Muscle layer of colon (tissue), 2 donors: ENCODE measurements at regions not wholly inside any gene's neighbourhood (a gene's known extent, or its start where the extent isn't known, plus 50 kb on each side); places are given as distances from the start of the nearest gene placed in this dataset.

Experiments
- H3K27ac ChIP-seq: one replicate; pipeline ENCODE4 v1.7.0; 2013; ENCODE audit warnings: low read depth, mild to moderate bottlenecking, low read length, moderate library complexity
- H3K27me3 ChIP-seq, 2 donors: one replicate each; pipeline ENCODE4 v1.7.0; 2013; ENCODE audit warnings: low read length in 2 of 2, mild to moderate bottlenecking in 2 of 2; ENCODE audit not compliant: insufficient read depth in 2 of 2, control insufficient read depth in 1 of 2
- H3K36me3 ChIP-seq: one replicate; pipeline ENCODE4 v1.7.0; 2013; ENCODE audit warnings: mild to moderate bottlenecking, low read length; ENCODE audit not compliant: insufficient read depth
- H3K4me1 ChIP-seq: one replicate; pipeline ENCODE4 v1.7.0; 2013; ENCODE audit warnings: mild to moderate bottlenecking, low read length; ENCODE audit not compliant: insufficient read depth
- H3K4me3 ChIP-seq, 2 donors: one replicate each; pipeline ENCODE4 v1.7.0; 2013; ENCODE audit warnings: low read length in 2 of 2, low read depth in 1 of 2, mild to moderate bottlenecking in 1 of 2, moderate library complexity in 1 of 2
- H3K9ac ChIP-seq: one replicate; pipeline ENCODE4 v1.7.0; 2013; ENCODE audit warnings: low read length
- H3K9me3 ChIP-seq: one replicate; pipeline ENCODE4 v1.7.0; 2013; ENCODE audit warnings: mild to moderate bottlenecking, low read length
- donor health status: abdominal sarcoma.
- donor health status: Adenocarcinoma of cecum.

GRCh38 chr19:30670562-30671366 lies 298.6 kb downstream of the ZNF536 start:
- H3K9ac ChIP-seq = no peak overlapping the region
- H3K36me3 ChIP-seq = no peaks in the 10 kb centered on the region
- H3K4me3 ChIP-seq = no peak overlapping the region
- no peaks in the 10 kb centered on the region for H3K9me3 ChIP-seq
- H3K4me1 ChIP-seq = peaks cover 3% of the 10 kb centered on the region
- H3K27me3 ChIP-seq = peaks cover 8 to 14% of the 10 kb centered on the region in 2 donors
- H3K27ac ChIP-seq = no peak overlapping the region

DNA sequence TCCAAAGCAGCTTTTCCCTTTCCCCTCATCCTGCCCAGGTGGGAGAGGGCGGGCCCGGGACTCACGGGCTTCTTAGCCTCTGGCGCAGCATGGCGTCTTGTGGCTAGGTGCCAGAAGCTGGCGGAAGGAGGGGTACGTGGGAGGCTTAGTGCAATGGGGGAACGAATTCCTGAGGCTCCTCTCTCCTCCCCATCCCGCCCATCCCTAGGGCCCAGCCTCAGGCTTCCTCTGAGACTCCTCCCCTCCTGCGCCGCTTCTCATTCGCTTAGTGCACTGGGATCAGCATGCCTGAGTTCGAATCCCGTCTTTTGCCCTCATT lies 297.8 kb downstream of the ZNF536 start:
- no peaks in the 10 kb centered on the region for H3K36me3 ChIP-seq
- H3K4me3 ChIP-seq = no peak overlapping the region
- H3K9ac ChIP-seq = no peak overlapping the region
- peaks cover 3% of the 10 kb centered on the region for H3K4me1 ChIP-seq
- H3K9me3 ChIP-seq = no peaks in the 10 kb centered on the region
- H3K27ac ChIP-seq = no peak overlapping the region
- peaks cover 8 to 19% of the 10 kb centered on the region in 2 donors for H3K27me3 ChIP-seq

- Histone ChIP-seq H3K4me1 (peaks cover 3% of the 10 kb centered on the region), H3K4me3 (no peak overlapping the region), H3K36me3 (no peaks in the 10 kb centered on the region), H3K27me3 (peaks cover 8 to 19% of the 10 kb centered on the region in 2 donors), H3K27ac (no peak overlapping the region), H3K9ac (no peak overlapping the region), H3K9me3 (no peaks in the 10 kb centered on the region)
Observed at GRCh38 chr19:30669329-30670010, 297.3 kb downstream of the ZNF536 start.

GRCh38 chr19:30668521-30669155 lies 296.5 kb downstream of the ZNF536 start:
- H3K4me3 ChIP-seq = no peak overlapping the region
- H3K27ac ChIP-seq = no peak overlapping the region
- peaks cover 8 to 19% of the 10 kb centered on the region in 2 donors for H3K27me3 ChIP-seq
- H3K9ac ChIP-seq = no peak overlapping the region
- H3K9me3 ChIP-seq = no peaks in the 10 kb centered on the region
- H3K4me1 ChIP-seq = peaks cover 3% of the 10 kb centered on the region
- H3K36me3 ChIP-seq = no peaks in the 10 kb centered on the region

DNA sequence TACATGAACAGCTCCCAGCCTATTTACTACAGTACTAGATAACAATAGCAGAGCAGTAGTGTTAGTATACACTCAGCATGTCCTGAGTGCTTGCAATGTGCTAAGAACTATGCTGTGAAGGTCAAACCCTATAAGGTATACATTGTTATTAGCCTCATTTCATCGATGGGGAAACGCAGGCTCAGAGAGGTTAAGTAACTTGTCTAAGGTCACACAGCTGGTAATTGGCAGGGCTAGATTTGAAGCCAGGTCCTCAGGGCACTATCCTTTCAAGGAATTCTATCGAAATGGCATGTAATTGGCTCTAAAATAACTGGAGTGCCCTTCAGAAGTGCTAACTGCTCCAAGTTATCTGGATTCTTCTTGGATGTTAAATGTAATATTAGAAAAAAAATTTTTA lies 295.6 kb downstream of the ZNF536 start:
- H3K9me3 ChIP-seq = no peaks in the 10 kb centered on the region
- H3K27me3 ChIP-seq = peaks cover 8 to 19% of the 10 kb centered on the region in 2 donors
- H3K9ac ChIP-seq = no peak overlapping the region
- peaks cover 3% of the 10 kb centered on the region for H3K4me1 ChIP-seq
- H3K36me3 ChIP-seq = no peaks in the 10 kb centered on the region
- no peak overlapping the region for H3K27ac ChIP-seq
- H3K4me3 ChIP-seq = no peak overlapping the region

GRCh38 chr19:30667227-30667626 lies 295.0 kb downstream of the ZNF536 start:
- Histone ChIP-seq H3K9me3 (no peaks in the 10 kb centered on the region), H3K27ac (no peak overlapping the region), H3K36me3 (no peaks in the 10 kb centered on the region), H3K4me1 (peaks cover 3% of the 10 kb centered on the region), H3K9ac (no peak overlapping the region), H3K4me3 (no peak overlapping the region), H3K27me3 (peaks cover 8 to 19% of the 10 kb centered on the region in 2 donors)

GRCh38 chr19:30666301-30666803 lies 294.2 kb downstream of the ZNF536 start:
- Histone ChIP-seq H3K9ac (no peak overlapping the region), H3K9me3 (no peaks in the 10 kb centered on the region), H3K27ac (no peak overlapping the region), H3K4me1 (peaks cover 3% of the 10 kb centered on the region), H3K36me3 (no peaks in the 10 kb centered on the region), H3K4me3 (no peak overlapping the region), H3K27me3 (peaks cover 8 to 19% of the 10 kb centered on the region in 2 donors)

DNA sequence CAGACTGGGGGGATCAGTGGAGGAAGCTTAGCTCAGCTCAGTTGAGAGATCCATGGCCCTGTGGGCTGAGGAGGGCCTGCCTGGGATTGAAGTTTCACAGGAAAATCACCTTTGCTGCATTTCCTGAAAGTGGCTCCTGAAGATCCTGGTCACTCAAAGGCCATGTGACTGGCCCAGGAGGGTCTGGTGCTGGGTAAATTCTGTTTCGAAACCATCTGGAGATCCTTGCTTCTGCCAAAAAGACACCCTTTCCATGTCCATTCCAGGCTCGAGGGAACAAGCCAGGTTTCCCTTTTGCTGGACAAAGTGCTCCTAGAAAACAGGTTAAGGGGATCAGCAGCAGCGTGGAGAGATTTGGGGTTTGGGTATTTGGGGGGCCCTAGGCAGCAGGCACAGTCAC lies 293.3 kb downstream of the ZNF536 start:
- Histone ChIP-seq H3K4me1 (peaks cover 3% of the 10 kb centered on the region), H3K9ac (no peak overlapping the region), H3K27me3 (peaks cover 8 to 19% of the 10 kb centered on the region in 2 donors), H3K36me3 (no peaks in the 10 kb centered on the region), H3K27ac (no peak overlapping the region), H3K9me3 (no peaks in the 10 kb centered on the region), H3K4me3 (no peak overlapping the region)

DNA sequence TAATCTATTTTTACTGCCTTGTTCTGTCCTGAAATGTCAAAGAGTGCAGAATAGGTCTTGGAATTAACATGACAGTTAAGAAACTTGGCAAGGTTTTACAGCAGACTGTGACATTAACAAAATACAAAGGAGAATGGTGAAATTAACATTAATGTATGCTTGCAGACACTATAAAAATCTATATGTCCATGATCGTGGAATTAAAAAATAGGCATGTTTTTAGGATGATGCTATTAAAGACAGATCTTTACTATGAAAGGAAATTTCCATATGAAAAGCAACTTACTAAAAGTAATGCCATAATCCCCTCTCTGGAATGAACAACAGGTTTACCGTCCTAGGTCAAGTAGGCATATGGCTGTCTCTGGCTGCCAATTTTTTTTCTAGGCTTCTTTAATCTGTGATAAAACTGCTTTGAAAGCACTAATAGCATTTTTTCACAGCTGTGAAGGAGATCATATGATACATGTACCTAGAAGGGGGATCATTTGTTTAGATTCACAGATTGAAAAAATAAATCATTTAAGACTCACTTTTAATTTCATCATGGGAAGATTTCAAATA lies 291.5 kb downstream of the ZNF536 start:
- H3K9me3 ChIP-seq = no peaks in the 10 kb centered on the region
- H3K36me3 ChIP-seq = no peaks in the 10 kb centered on the region
- no peaks in the 10 kb centered on the region for H3K4me1 ChIP-seq
- peaks cover 0 to 12% of the 10 kb centered on the region in 2 donors for H3K27me3 ChIP-seq
- H3K27ac ChIP-seq = no peak overlapping the region
- no peak overlapping the region for H3K9ac ChIP-seq
- H3K4me3 ChIP-seq = no peak overlapping the region

DNA sequence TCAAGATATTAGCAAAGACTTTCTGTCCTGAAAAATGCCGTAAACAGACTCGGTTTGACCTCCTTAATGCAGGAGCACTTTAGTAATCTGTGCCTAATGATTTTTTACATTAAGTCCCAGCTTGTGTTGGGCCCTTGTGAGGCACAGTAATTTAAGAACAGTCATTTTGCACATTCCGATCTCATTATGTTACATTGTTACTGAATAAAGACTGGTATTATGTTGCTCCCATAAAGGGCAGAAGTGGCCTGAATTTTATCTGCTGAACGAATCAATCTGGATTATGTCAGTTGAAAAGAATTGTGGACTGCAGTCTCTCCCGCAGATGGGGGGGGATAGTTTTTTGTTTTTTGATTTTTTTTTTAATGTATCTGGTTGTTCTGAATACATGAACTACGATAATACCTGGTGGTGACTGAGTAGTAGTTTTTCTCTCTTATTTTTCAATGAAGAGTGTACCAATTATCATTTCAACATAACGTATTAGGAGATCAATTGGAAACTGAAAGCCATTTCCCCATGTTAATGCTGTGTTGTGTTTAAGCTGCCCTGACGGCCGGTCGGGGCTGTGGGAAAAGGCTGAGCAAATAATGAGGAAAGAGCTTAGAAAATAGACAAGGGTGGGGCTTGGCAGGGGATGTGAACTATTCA lies 290.2 kb downstream of the ZNF536 start:
- Histone ChIP-seq H3K9me3 (no peaks in the 10 kb centered on the region), H3K9ac (no peak overlapping the region), H3K4me3 (no peak overlapping the region), H3K36me3 (no peaks in the 10 kb centered on the region), H3K27ac (no peak overlapping the region), H3K4me1 (no peaks in the 10 kb centered on the region), H3K27me3 (peaks cover 0 to 9% of the 10 kb centered on the region in 2 donors)

GRCh38 chr19:30659638-30660037 lies 287.5 kb downstream of the ZNF536 start:
- no peaks in the 10 kb centered on the region for H3K9me3 ChIP-seq
- H3K4me3 ChIP-seq = no peak overlapping the region
- no peak overlapping the region for H3K27ac ChIP-seq
- no peak overlapping the region for H3K9ac ChIP-seq
- no peaks in the 10 kb centered on the region for H3K36me3 ChIP-seq
- H3K4me1 ChIP-seq = no peaks in the 10 kb centered on the region
- no peaks in the 10 kb centered on the region for H3K27me3 ChIP-seq
